ENCODE measurements at regions not wholly inside any gene's neighbourhood (a gene's known extent, or its start where the extent isn't known, plus 50 kb on each side); places are given as distances from the start of the nearest gene placed in this dataset.
"Not testable (repeated sequence)": the region's sequence is repeated elsewhere in the genome, so short reads cannot be mapped to it uniquely, and the experiment has no call there.

- DNase-seq: no peak
Observed at GRCh38 chr3:94345101-94345500, 282.2 kb downstream of the NSUN3 start.

DNA sequence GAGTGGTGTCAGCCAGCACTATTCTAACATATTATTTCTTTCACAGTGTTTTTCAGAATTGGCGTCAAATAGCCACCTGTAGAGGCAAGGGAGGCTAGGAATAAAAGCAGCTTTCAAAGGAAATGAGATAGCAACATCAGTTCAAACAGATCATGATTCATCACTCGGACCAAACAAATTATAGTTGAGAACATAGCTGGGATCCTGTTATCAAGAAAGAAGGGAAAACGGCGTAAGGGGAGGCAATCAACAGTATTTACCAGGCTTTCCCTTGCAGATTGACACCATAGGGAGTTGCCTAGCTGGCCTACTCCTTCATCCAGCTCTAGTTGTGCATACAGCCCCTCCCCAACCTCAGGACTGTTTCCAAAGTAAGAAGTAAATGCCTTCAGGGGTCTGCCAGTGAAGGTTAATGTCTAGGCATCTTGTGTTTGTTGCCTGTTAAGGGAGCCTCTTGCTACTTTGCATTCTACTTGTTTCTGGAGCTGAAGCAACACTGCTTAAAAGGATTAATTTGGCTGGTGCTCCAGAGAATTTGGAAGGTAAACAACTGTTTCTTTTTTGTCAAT is 286.5 kb downstream of the NSUN3 start:
- DNase-seq: no peak

DNA sequence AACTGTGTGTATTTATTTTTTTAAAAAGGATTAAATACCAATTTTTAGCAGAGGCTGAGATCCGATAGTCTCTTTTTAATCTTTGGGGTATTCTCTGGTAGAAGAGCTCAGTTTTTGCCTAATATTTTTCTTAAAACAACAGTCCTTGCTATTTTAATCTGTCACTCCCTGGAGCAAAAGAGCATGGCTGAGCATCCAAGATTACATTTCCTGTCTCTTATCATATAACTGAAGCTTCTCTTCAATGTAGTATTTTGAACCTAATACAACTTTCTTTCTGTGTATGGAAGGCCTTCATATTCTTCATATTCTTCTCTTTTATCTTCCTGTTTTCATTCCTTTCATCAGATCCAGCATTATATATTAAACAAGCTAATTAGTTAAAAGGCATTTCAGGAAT is 293.7 kb downstream of the NSUN3 start:
- no peak for DNase-seq

DNA sequence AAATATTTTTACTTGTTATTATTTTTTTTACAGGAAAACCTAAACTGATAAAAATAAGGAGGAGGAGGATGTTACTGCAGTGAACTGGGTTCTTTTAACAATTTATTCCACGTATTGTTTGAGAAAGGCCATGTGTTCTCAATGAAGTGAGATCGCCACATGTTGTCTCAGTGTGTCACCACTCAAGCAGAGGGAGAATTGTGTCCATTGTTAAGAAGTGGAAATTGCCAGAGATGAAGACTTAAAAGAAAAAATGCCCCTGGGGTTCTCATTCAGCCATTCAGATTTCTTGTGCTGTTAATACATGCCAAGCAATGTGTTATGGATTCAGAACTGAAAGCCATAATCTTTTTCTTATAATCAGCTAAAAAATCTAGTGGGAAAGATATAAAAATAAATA is 297.1 kb downstream of the NSUN3 start:
- no peak for DNase-seq

DNA sequence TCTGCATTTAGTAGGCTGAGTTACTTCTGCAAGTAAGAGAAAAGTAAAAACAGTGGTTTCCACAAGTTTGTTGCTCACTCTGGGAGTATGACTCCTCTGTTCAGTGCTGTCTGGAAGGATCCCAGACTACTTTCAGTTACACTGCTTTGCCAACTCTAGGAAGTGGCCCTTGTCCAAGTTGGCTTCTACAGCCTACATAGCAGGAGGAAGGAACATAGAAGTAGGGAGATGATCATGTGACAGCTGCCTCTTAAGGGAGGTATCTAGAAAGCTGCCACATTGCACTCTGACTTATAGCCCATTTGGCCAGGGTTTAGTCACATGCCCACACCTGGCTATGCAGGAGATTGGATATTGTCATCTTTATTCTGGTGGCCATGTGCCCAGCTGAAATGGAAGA is 298.1 kb downstream of the NSUN3 start:
- DNase-seq: no peak

- no peak for DNase-seq
Observed at GRCh38 chr3:94362393-94362792, 299.5 kb downstream of the NSUN3 start.

GRCh38 chr3:94365006-94365405 is 302.1 kb downstream of the NSUN3 start:
- no peak for DNase-seq

- no peak for DNase-seq
Observed at GRCh38 chr3:94372026-94372425, 309.2 kb downstream of the NSUN3 start.

DNA sequence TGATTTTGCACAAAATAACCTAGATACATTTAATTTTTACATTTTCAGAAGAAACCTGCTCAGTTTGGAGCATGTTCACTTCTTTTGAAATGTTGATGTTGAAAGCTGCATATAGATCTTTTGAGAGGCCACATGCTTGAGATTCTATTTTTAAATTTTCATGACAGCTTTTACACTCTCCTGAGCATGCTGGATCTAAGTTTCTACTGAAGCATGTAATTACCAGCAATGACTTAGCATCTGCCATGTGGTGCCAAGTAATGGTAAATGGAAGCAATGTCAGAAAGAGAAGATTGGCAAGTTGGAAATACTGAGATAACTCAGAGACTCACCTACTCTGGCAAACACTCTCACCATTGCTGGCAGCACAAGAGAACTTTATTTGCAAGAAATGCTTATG is 310.6 kb downstream of the NSUN3 start:
- DNase-seq: no peak

DNA sequence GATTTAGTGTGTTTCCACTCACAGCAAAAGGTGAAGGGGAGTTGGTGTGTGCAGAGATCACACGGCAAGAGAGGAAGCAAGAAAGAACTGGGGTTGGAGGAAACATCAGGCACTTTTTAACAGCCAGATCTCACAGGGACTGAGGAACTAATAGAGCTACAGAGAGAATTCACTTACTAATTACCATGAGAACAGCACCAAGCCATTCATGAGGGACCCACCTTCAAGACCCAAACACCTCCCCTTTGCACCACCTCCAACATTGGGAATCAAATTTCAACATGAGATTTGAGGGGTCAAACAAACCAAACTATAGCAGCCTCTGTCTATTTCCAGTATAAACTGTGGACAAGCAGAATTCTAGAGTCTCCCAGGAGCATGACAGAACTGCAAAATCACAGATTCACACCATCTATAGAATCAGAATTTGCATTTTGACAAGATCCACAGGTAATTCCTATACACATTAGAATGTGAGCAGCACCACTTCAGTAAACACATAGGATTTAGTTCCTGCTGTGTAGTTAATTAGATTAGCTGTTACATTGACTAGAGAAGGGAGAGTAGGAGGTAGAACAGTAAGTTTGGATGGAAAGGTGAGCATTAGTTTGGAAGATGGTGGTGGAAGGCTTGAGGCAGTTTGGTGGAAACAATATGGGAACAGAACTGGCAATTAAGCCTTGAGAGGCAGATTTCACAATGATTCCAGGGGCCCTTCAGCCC is 311.7 kb downstream of the NSUN3 start:
- no peak for DNase-seq

GRCh38 chr3:94377123-94377696 is 314.3 kb downstream of the NSUN3 start:
- not testable (repeated sequence) for DNase-seq

GRCh38 chr3:94377863-94378262 is 315.0 kb downstream of the NSUN3 start:
- DNase-seq: not testable (repeated sequence)

DNA sequence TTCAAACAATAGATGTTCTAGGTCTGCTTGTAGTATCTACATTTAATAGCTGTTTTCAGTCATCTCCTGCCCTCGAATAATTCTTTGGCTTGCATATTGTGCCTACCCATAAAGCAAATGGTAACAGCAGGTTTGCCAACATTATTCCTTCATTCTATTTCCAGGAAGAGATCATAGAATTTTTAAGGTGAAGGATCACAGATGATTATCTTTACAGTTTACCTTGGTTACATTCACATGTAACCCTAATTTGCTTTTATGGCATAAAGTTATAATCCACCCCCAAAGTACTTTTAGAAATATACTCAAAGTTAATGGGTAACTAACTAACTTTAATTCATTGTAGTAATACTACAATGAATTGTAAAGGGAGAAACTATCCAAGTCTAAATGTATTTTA is 315.5 kb downstream of the NSUN3 start:
- DNase-seq: no peak

DNA sequence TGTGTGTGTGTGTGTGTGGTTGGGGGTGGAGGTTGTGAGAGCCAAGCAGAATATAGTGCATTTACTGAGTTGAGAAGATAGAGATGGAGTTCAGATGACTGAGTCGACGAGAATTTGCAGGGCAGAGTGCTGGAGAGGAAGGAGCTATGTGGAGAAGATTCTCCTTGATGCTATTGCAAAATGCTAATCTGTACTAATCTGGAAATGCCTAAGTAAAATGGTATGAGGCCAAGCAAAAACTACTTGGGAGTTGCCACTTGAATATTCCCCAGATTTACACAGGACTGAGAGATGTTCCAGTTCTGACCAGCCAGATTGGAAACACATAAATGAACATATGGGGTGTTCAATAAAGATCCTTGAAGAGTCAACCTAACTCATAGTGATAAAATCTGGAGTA is 316.4 kb downstream of the NSUN3 start:
- DNase-seq: no peak

GRCh38 chr3:94394885-94395284 is 332.0 kb downstream of the NSUN3 start:
- no peak for DNase-seq

DNA sequence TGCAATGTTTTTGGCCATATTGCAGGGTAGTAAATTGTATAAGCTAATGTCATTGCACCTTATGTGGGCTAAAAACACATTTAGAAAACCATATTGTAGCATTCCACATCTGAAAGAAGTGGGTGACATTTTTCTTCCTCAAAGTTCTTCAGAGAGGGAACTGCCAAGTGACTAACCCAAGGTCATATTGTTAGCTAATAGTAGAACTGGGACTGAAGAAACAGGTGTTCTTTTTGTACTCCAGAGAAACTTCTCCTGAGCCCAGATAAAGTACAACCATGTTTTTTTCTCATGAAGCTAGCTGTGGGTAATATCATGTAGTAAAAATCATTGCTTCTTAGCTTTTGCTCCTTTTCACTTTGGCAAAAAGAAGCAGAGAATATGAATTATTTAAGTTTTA is 333.0 kb downstream of the NSUN3 start:
- no peak for DNase-seq

GRCh38 chr3:94398036-94398435 is 335.2 kb downstream of the NSUN3 start:
- no peak for DNase-seq

GRCh38 chr3:94401466-94401865 is 338.6 kb downstream of the NSUN3 start:
- no peak for DNase-seq

DNA sequence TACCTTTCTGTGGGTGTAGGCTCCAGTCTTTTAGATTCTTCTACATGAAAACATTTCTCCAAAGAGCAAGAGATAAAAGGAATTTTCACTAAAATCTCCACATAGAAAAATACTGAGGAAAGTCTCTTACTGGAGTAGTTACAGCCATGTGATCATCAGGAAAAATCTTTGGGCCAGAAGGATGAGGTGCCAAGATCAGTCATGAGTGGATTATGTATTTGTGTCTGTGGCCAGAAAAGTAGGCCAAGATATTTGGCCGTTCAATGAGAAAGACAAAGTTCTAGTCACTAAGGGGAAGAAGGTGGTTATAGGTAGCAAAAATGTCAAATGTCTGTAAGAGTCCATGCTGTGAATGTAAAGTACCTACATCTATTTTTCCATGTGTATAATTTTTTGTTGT is 339.3 kb downstream of the NSUN3 start:
- no peak for DNase-seq

GRCh38 chr3:94405258-94406035 is 342.6 kb downstream of the NSUN3 start:
- no peak for DNase-seq

DNA sequence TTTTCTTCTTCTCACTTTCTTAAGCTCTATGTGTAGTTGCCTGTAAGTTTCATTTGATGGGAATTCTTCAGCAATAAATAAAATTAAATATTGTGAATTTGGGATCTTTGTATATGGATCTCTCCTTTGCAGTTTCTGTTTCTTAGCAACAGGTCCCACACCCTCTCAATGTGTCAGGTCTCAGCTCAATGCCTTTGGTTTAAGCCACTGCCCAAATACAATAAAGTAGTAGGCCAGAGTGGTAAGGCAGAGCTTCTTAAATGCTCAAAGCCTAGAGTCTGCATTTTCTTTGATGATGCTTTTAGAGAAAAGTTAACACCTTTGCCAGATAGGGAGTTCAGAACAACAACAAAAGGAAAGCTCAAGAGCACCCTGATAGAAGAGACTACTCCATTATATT is 343.7 kb downstream of the NSUN3 start:
- no peak for DNase-seq

DNA sequence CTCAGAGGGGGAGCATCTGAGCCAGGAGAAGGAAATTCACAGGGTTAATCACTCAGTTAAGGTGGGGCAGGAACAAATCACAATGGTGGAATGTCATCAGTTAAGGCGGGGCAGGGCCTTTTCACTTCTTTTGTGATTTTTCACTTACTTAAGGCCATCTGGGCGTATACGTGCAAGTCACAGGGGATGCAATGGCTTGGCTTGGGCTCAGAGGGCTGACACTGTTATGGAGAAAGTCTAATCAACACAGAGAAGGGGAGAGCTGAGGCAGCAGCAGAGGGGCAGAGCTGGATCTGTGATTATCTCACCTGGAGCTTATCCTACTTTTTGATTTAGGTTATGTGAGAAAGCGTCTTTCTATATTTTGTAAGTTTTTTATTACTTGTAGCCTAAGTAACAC is 350.1 kb downstream of the NSUN3 start:
- DNase-seq: not testable (repeated sequence)

GRCh38 chr3:94413336-94414108 is 350.7 kb downstream of the NSUN3 start:
- no peak for DNase-seq

Measured in 8988T (cell line).